Keratinocyte (primary cell): ENCODE measurements at regions not wholly inside any gene's neighbourhood (a gene's known extent, or its start where the extent isn't known, plus 50 kb on each side); places are given as distances from the start of the nearest gene placed in this dataset.

Source experiments
- EZH2 ChIP-seq: IDR thresholded peaks from one replicate; pipeline ENCODE4 v1.6.1; 2012; ENCODE audit warnings: inconsistent platforms, mild to moderate bottlenecking, low read length, moderate library complexity
- TF ChIP-seq, protein P1 (sequence below), 3 experiments: IDR thresholded peaks in 1 of 3; conservative IDR thresholded peaks in 1 of 3; optimal IDR thresholded peaks in 1 of 3; 2 replicates in 2 of 3; 3 replicates in 1 of 3; pipeline versions ENCODE3 to v1.5.1; 2011; ENCODE audit warnings: low read length in 3 of 3, mild to moderate bottlenecking in 3 of 3, moderate library complexity in 2 of 3, control low read depth in 1 of 3, inconsistent platforms in 1 of 3; ENCODE audit not compliant: insufficient read depth in 2 of 3; ENCODE audit errors: extremely low read depth in 1 of 3

DNA sequence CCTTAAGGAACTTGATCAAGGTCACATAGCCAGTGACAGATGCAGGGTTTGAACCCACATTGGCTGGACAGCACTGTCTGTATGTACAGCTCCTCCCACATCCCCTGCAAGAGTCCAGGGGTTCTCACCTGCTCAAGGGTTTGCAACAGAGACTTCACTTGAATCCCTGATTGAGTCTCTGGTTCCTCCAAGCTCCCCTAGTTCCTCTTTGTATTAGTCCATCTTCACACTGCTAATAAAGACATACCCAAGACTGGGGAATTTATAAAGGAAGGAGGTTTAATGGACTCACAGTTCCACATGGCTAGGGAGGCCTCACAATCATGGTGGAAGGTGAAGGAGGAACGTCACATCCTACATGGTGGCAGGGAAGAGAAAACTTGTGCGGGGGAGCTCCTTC is 72.8 kb upstream of the CLDN10 start:
- TF ChIP-seq, protein P1, sequence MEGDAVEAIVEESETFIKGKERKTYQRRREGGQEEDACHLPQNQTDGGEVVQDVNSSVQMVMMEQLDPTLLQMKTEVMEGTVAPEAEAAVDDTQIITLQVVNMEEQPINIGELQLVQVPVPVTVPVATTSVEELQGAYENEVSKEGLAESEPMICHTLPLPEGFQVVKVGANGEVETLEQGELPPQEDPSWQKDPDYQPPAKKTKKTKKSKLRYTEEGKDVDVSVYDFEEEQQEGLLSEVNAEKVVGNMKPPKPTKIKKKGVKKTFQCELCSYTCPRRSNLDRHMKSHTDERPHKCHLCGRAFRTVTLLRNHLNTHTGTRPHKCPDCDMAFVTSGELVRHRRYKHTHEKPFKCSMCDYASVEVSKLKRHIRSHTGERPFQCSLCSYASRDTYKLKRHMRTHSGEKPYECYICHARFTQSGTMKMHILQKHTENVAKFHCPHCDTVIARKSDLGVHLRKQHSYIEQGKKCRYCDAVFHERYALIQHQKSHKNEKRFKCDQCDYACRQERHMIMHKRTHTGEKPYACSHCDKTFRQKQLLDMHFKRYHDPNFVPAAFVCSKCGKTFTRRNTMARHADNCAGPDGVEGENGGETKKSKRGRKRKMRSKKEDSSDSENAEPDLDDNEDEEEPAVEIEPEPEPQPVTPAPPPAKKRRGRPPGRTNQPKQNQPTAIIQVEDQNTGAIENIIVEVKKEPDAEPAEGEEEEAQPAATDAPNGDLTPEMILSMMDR (optimal IDR thresholded peaks at IDR 0.05 in 1 of 3, IDR thresholded peaks at IDR 0.05 in 1 of 3, conservative IDR thresholded peaks at IDR 0.05 in 1 of 3; ENCODE audit: extremely low read depth in 1 of 3, insufficient read depth in 2 of 3, low read length in 3 of 3), result no peak
- TF ChIP-seq EZH2, result no peak
